ENCODE measurements at regions not wholly inside any gene's neighbourhood (a gene's known extent, or its start where the extent isn't known, plus 50 kb on each side); places are given as distances from the start of the nearest gene placed in this dataset.
A peak's percentile ranks its signal among the peaks of the same experiment; 100 is the strongest.

- no peak for DNase-seq
These were observed 477.3 kb downstream of the PREX1 start for GRCh38 chr20:48350313-48350988.

GRCh38 chr20:48349656-48350055 is 478.1 kb downstream of the PREX1 start:
- DNase-seq: no peak

GRCh38 chr20:48348022-48348421 is 479.8 kb downstream of the PREX1 start:
- no peak for DNase-seq

GRCh38 chr20:48342822-48343513 is 484.8 kb downstream of the PREX1 start:
- DNase-seq: no peak

- no peak for DNase-seq
These were observed 486.9 kb downstream of the PREX1 start for GRCh38 chr20:48340883-48341281.

- no peak for DNase-seq
These were observed 487.6 kb downstream of the PREX1 start for GRCh38 chr20:48339986-48340882.

GRCh38 chr20:48339190-48339985 is 488.4 kb downstream of the PREX1 start:
- DNase-seq: peak; percentile 81

GRCh38 chr20:48338717-48339116 is 489.1 kb downstream of the PREX1 start:
- DNase-seq: peak; percentile 92

GRCh38 chr20:48336597-48336996 is 491.2 kb downstream of the PREX1 start:
- DNase-seq: peak; percentile 72

GRCh38 chr20:48335308-48336050 is 492.3 kb downstream of the PREX1 start:
- no peak for DNase-seq

- DNase-seq: no peak
These were observed 494.1 kb downstream of the PREX1 start for GRCh38 chr20:48333707-48334106.

- peak; percentile 73 for DNase-seq
These were observed 495.2 kb downstream of the PREX1 start for GRCh38 chr20:48332555-48332954.

GRCh38 chr20:48331518-48332286 is 496.1 kb downstream of the PREX1 start:
- DNase-seq: no peak

GRCh38 chr20:48329676-48330664 is 497.8 kb downstream of the PREX1 start:
- peak; percentile 80 for DNase-seq

- DNase-seq: peak; percentile 74
These were observed 498.7 kb downstream of the PREX1 start for GRCh38 chr20:48329031-48329615.

GRCh38 chr20:48327848-48328247 is 500.0 kb downstream of the PREX1 start:
- DNase-seq: peak; percentile 40

GRCh38 chr20:48326868-48327267 is 500.9 kb downstream of the PREX1 start:
- DNase-seq: no peak

GRCh38 chr20:48326434-48326691 is 501.4 kb downstream of the PREX1 start:
- DNase-seq: no peak

GRCh38 chr20:48325656-48326433 is 502.0 kb downstream of the PREX1 start:
- no peak for DNase-seq

Data from fibroblast of skin of right quadriceps (primary cell).